SK-N-SH treated with all-trans-retinoic acid at 6 μM for 48 hours (cell line): ENCODE measurements at regions not wholly inside any gene's neighbourhood (a gene's known extent, or its start where the extent isn't known, plus 50 kb on each side); places are given as distances from the start of the nearest gene placed in this dataset.

Experiments used
- ATAC-seq: fragments of 200-7000 bp; cut with Tn5 transposase; 3 replicates; pipeline ENCODE4 v1.9.1; 2020; ENCODE audit warnings: mild to moderate bottlenecking, moderate library complexity
- ARNTL ChIP-seq: fragments of 450-650 bp; formaldehyde crosslinking; IDR thresholded peaks from 2 replicates; pipeline ENCODE4 v1.5.0; 2020; ENCODE audit warnings: low read depth, mild to moderate bottlenecking, moderate library complexity, borderline replicate concordance
- BACH2 ChIP-seq: fragments of 250-450 bp; sonication (Bioruptor Pico); IDR thresholded peaks from 2 replicates; pipeline ENCODE4 v1.9.0; 2021; ENCODE audit warnings: mild to moderate bottlenecking, borderline replicate concordance
- CREB5 ChIP-seq: fragments of 250-450 bp; sonication (Bioruptor Pico); IDR thresholded peaks from 2 replicates; pipeline ENCODE4 v1.5.1; 2020; ENCODE audit warnings: low read depth, mild to moderate bottlenecking, moderate library complexity
- CSDC2 ChIP-seq: fragments of 250-450 bp; sonication (Bioruptor Pico); IDR thresholded peaks from 2 replicates; pipeline ENCODE4 v1.5.0; 2020; ENCODE audit warnings: mild to moderate bottlenecking, moderate library complexity
- CSRNP3 ChIP-seq: fragments of 250-450 bp; sonication (Bioruptor Pico); IDR thresholded peaks from 2 replicates; pipeline ENCODE4 v1.5.1; 2021; ENCODE audit warnings: mild to moderate bottlenecking, moderate library complexity
- ESRRG ChIP-seq: fragments of 250-450 bp; sonication (Bioruptor Pico); IDR thresholded peaks from 2 replicates; pipeline ENCODE4 v1.6.1; 2021; ENCODE audit warnings: mild to moderate bottlenecking
- GLIS3 ChIP-seq: fragments of 250-450 bp; sonication (Bioruptor Pico); IDR thresholded peaks from 2 replicates; pipeline ENCODE4 v1.5.0; 2020; ENCODE audit warnings: mild to moderate bottlenecking, moderate library complexity
- ISL1 ChIP-seq: fragments of 250-450 bp; sonication (Bioruptor Pico); IDR thresholded peaks from 2 replicates; pipeline ENCODE4 v2.1.2; 2022; ENCODE audit warnings: mild to moderate bottlenecking, moderate library complexity
- OSR1 ChIP-seq: fragments of 250-450 bp; sonication (Bioruptor Pico); IDR thresholded peaks from 2 replicates; pipeline ENCODE4 v1.8.0; 2022; ENCODE audit warnings: moderate library complexity, mild to moderate bottlenecking, inconsistent platforms
- PATZ1 ChIP-seq: fragments of 250-450 bp; sonication (Bioruptor Pico); IDR thresholded peaks from 2 replicates; pipeline ENCODE4 v1.8.0; 2020; ENCODE audit warnings: mild to moderate bottlenecking, moderate library complexity, borderline replicate concordance
- POU6F1 ChIP-seq: fragments of 250-450 bp; sonication (Bioruptor Pico); IDR thresholded peaks from 2 replicates; pipeline ENCODE4 v1.8.0; 2021; ENCODE audit warnings: low read depth, mild to moderate bottlenecking, moderate library complexity, borderline replicate concordance
- PPARA ChIP-seq: fragments of 250-450 bp; sonication (Bioruptor Pico); IDR thresholded peaks from 2 replicates; pipeline ENCODE4 v1.5.0; 2020; ENCODE audit warnings: mild to moderate bottlenecking, borderline replicate concordance
- RARB ChIP-seq: fragments of 250-450 bp; sonication (Bioruptor Pico); IDR thresholded peaks from 2 replicates; pipeline ENCODE4 v1.8.0; 2021; ENCODE audit warnings: mild to moderate bottlenecking, moderate library complexity
- SNAI2 ChIP-seq: fragments of 250-450 bp; sonication (Bioruptor Pico); IDR thresholded peaks from 2 replicates; pipeline ENCODE4 v1.5.0; 2020; ENCODE audit warnings: mild to moderate bottlenecking, moderate library complexity
- TCF4 ChIP-seq: fragments of 250-450 bp; sonication (Bioruptor Pico); IDR thresholded peaks from 2 replicates; pipeline ENCODE4 v1.8.0; 2021; ENCODE audit warnings: mild to moderate bottlenecking, moderate library complexity, borderline replicate concordance
- TOX ChIP-seq: fragments of 250-450 bp; sonication (Bioruptor Pico); IDR thresholded peaks from 2 replicates; pipeline ENCODE4 v1.8.0; 2021; ENCODE audit warnings: mild to moderate bottlenecking, moderate library complexity, borderline replicate concordance
- TSHZ2 ChIP-seq: fragments of 250-450 bp; sonication (Bioruptor Pico); IDR thresholded peaks from 2 replicates; pipeline ENCODE4 v1.5.0; 2020; ENCODE audit warnings: mild to moderate bottlenecking, moderate library complexity
- ZFP3 ChIP-seq: fragments of 250-450 bp; sonication (Bioruptor Pico); IDR thresholded peaks from 2 replicates; pipeline ENCODE4 v1.5.0; 2020; ENCODE audit warnings: mild to moderate bottlenecking, moderate library complexity
- ZFP30 ChIP-seq: fragments of 450-650 bp; formaldehyde crosslinking; IDR thresholded peaks from 2 replicates; pipeline ENCODE4 v1.5.0; 2022; ENCODE audit warnings: mild to moderate bottlenecking, moderate library complexity
- ZNF70 ChIP-seq: fragments of 450-650 bp; formaldehyde crosslinking; IDR thresholded peaks from 2 replicates; pipeline ENCODE4 v1.5.0; 2020; ENCODE audit warnings: mild to moderate bottlenecking, moderate library complexity
- ZNF8 ChIP-seq: fragments of 450-650 bp; formaldehyde crosslinking; IDR thresholded peaks from 2 replicates; pipeline ENCODE4 v1.5.0; 2020; ENCODE audit warnings: mild to moderate bottlenecking, moderate library complexity

- ATAC-seq, result no peak
- TF ChIP-seq OSR1 (CRISPR knock-in tag), result no peak
- no peak for TF ChIP-seq ISL1 (CRISPR knock-in tag)
- TF ChIP-seq ARNTL (CRISPR knock-in tag), result no peak
Measured at GRCh38 chr10:108003576-108003975, 839.1 kb upstream of the SORCS1 start.

GRCh38 chr10:108003061-108003460, 838.6 kb upstream of the SORCS1 start:
- ATAC-seq, result no peak
- TF ChIP-seq ARNTL (CRISPR knock-in tag) (no peak), CREB5 (CRISPR knock-in tag) (no peak), SNAI2 (CRISPR knock-in tag) (no peak), ZFP30 (CRISPR knock-in tag) (no peak), ZNF8 (CRISPR knock-in tag) (no peak), OSR1 (CRISPR knock-in tag) (no peak), PATZ1 (CRISPR knock-in tag) (no peak), POU6F1 (CRISPR knock-in tag) (no peak), TCF4 (CRISPR knock-in tag) (no peak)

GRCh38 chr10:108000365-108000764, 835.9 kb upstream of the SORCS1 start:
- ATAC-seq, result no peak
- TF ChIP-seq RARB (CRISPR knock-in tag) (no peak), BACH2 (no peak), SNAI2 (CRISPR knock-in tag) (no peak), POU6F1 (CRISPR knock-in tag) (no peak), ZNF70 (no peak), OSR1 (CRISPR knock-in tag) (no peak), TOX (CRISPR knock-in tag) (no peak), GLIS3 (CRISPR knock-in tag) (no peak), ZFP3 (no peak), CSRNP3 (no peak), TCF4 (CRISPR knock-in tag) (no peak)

GRCh38 chr10:107994621-107995270, 830.2 kb upstream of the SORCS1 start:
- no peak for ATAC-seq
- TF ChIP-seq ARNTL (CRISPR knock-in tag) (no peak), ESRRG (CRISPR knock-in tag) (no peak), PPARA (no peak), ISL1 (CRISPR knock-in tag) (no peak), RARB (CRISPR knock-in tag) (no peak), CSDC2 (CRISPR knock-in tag) (no peak), POU6F1 (CRISPR knock-in tag) (no peak), GLIS3 (CRISPR knock-in tag) (no peak), TSHZ2 (CRISPR knock-in tag) (no peak), PATZ1 (CRISPR knock-in tag) (no peak), ZNF70 (no peak)
